GM19372 (cell line): ENCODE measurements at regions not wholly inside any gene's neighbourhood (a gene's known extent, or its start where the extent isn't known, plus 50 kb on each side); places are given as distances from the start of the nearest gene placed in this dataset.

ENCODE experiments used
- ATAC-seq: cut with Tn5 transposase; IDR thresholded peaks from one replicate; pipeline ENCODE4 v1.9.1; 2021; ENCODE audit warnings: mild to moderate bottlenecking, low read depth, moderate library complexity; ENCODE audit not compliant: unreplicated experiment

DNA sequence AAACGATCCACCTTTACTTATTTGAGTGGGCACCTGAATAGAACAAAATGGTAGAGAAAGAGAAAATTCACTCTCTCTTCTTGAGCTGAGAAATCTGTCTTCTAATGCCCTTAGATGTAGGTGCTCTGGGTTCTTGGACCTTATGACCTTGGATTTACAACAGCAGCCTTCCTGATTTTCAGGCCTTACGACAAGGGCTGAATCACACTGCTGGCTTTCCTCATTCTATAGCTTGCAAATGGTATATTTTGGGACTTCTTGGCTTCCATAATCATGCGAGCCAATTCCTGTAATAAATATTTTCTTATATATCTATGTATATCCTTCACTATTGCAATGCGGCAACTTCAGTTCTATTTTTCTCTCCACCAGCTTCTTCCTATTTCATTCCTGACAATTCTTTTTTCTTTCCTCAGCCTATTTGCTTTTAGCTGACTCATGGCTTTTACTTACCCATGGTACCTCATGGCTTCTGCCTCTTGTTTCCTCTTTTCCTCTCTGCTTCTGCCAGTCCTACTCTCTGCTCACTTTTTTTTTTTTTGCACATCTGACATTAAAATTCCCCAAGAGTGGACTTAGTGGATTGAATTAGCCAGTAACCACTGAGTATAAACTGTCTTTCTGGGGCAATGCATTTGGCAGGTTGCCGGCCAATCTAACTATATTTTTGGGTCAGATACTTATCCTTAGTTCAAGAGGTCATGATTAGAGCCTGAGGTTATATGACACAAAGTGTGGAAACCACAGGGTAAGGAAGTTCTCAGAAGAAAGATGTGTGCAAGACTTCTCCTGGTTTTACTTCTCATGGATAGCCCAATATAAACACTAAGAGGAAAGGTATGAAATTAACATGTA, 359.5 kb downstream of the TMEM135 start:
- ATAC-seq = no peak

DNA sequence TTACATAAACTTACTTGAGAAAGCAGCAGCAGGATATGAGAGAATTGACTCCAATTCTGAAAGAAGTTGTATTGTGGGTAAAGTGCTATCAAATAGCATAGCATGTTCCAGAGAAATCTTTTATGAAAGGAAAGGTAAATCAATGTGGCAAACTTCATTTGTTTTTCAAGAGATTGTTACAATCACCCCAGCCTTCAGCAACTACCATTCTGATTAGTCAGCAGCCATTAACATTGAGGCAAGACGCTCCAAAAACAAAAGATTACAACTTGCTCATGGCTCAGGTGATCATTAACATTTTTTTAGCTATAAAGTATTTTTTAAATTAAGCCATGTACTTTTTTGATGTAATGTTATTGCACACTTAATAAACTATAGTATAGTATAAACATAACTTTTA, 357.2 kb downstream of the TMEM135 start:
- no peak for ATAC-seq

DNA sequence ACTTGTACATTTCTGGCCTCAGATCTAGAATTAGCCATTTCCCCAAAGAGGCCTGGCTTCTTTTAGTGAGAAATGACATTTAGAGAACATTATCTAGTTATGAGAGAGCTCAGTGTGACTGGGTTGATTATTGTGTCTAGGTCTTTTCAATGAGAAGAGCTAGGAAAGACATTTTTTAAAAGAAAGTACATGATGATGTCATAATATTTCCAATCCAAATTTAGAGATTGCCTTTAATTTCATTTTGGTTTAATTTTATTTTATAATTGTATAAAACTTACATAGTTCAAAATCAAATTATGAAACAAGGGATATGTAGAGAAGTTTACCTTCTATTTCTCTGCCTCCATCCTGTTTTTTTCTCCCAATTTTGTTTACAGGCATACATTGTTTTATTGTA, 354.9 kb downstream of the TMEM135 start:
- no peak for ATAC-seq

DNA sequence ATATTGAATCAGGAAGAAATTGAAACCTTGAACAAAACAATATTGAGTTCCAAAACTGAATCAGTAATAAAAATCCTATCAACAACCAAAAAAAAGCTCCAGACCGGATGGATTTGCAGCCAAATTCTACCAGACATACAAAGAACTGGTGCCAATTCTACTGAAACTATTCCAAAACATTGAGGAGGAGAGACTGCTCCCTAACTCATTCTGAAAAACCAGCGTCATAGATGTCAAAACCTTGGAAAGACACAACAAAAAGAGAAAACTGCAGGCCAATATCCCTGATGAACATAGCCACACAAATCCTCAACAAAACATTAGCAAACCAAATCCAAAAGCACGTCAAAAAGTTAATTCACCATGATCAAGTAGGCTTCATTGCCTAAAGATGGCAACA, 353.8 kb downstream of the TMEM135 start:
- ATAC-seq = no peak

GRCh38 chr11:87384078-87384729, 346.5 kb downstream of the TMEM135 start:
- no peak for ATAC-seq

DNA sequence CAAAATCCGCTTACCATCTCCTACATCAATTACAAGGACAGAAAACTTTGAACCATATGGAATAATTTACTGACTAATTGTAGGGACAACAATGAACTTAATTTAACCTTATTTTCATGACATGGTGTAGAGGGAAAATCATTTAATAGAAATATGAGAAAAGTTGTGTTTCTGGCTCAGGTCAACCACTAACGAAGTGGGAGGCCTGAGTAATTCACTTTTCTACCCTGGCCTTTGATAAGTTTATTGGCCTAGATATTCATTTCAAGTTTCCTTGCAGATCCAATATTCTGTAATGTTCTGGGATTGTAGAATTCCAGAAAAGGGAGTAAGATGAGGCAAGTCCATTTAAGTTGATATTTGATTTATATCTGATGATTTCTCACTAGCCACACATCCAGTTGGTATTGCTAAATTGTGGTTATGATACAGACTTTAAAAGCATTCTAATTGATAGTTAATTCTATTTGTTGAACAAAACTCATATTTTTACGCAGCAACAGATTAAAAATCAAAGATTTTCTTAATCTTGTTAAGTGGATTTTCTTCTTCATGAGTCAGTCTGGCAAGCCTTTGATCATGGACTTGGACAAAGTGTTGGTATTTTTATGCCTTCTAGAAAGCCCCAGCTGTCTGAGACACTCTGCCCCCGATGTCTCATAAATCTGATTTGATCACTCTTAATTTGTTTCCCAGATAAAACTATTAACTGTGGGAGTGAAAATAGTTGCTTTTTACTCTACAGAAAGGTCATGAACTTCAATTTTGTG, 336.5 kb downstream of the TMEM135 start:
- no peak for ATAC-seq
